ENCODE measurements at regions not wholly inside any gene's neighbourhood (a gene's known extent, or its start where the extent isn't known, plus 50 kb on each side); places are given as distances from the start of the nearest gene placed in this dataset.

DNA sequence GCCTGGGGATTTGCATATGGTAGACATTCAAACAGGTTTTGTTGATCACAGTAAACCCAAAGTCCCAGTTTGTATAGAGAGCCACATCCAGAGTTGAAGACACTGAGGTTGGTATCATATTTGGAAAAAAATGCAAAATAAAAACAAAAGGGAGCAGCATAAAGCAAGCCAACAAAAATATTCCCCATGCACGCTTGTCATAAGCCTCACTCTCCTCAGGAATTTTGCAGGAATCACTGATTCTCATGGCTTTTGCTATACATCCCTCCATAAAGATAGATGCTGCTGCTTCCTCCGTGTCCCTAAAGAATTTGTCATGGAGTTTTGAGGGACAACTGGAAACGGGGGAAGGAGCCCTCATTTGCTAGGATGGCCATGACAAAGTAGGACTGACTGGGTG, 108.8 kb upstream of the TCF4 start:
- TF ChIP-seq, protein P1, sequence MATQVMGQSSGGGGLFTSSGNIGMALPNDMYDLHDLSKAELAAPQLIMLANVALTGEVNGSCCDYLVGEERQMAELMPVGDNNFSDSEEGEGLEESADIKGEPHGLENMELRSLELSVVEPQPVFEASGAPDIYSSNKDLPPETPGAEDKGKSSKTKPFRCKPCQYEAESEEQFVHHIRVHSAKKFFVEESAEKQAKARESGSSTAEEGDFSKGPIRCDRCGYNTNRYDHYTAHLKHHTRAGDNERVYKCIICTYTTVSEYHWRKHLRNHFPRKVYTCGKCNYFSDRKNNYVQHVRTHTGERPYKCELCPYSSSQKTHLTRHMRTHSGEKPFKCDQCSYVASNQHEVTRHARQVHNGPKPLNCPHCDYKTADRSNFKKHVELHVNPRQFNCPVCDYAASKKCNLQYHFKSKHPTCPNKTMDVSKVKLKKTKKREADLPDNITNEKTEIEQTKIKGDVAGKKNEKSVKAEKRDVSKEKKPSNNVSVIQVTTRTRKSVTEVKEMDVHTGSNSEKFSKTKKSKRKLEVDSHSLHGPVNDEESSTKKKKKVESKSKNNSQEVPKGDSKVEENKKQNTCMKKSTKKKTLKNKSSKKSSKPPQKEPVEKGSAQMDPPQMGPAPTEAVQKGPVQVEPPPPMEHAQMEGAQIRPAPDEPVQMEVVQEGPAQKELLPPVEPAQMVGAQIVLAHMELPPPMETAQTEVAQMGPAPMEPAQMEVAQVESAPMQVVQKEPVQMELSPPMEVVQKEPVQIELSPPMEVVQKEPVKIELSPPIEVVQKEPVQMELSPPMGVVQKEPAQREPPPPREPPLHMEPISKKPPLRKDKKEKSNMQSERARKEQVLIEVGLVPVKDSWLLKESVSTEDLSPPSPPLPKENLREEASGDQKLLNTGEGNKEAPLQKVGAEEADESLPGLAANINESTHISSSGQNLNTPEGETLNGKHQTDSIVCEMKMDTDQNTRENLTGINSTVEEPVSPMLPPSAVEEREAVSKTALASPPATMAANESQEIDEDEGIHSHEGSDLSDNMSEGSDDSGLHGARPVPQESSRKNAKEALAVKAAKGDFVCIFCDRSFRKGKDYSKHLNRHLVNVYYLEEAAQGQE (IDR thresholded peaks at IDR 0.05; ENCODE audit: insufficient read depth in 1 of 2, low read depth in 2 of 2, low read length in 2 of 2) = no peak
- TF ChIP-seq POLR2AphosphoS5 (IDR thresholded peaks at IDR 0.05; ENCODE audit: low read depth, low read length) = no peak
- TF ChIP-seq TAF1 (IDR thresholded peaks at IDR 0.05; ENCODE audit: borderline replicate concordance, insufficient read depth, low read length) = no peak
- TF ChIP-seq SIN3A (IDR thresholded peaks at IDR 0.05; ENCODE audit: borderline replicate concordance, insufficient read depth, low read length) = no peak
- TF ChIP-seq FOXP2 (optimal IDR thresholded peaks at IDR 0.05; ENCODE audit: borderline replicate concordance, extremely low read depth, extremely low read length, insufficient read depth) = no peak

DNA sequence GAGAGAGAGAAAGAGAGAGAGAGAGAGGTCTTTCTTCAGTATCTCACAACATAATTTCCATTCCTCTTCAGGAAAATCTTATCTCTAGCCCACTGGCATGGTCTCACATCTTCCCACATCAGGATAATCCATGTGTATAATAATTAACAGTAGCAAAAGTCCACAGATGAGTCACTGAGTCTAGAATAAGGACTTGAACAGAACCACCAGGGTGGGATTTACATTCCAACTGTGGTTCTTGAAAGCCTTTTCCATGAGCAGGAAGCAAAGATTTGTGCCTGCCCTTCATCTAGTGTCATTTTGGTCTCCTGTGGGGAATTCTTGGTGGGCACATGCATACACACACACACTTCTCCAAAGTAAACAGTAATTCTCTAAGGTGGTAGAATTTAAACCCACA, 107.1 kb upstream of the TCF4 start:
- TF ChIP-seq, protein P1 (IDR thresholded peaks at IDR 0.05; ENCODE audit: insufficient read depth in 1 of 2, low read depth in 2 of 2, low read length in 2 of 2) = no peak
- TF ChIP-seq SIN3A (IDR thresholded peaks at IDR 0.05; ENCODE audit: borderline replicate concordance, insufficient read depth, low read length) (no peak), POLR2AphosphoS5 (IDR thresholded peaks at IDR 0.05; ENCODE audit: low read depth, low read length) (no peak), TAF1 (IDR thresholded peaks at IDR 0.05; ENCODE audit: borderline replicate concordance, insufficient read depth, low read length) (no peak), FOXP2 (optimal IDR thresholded peaks at IDR 0.05; ENCODE audit: borderline replicate concordance, extremely low read depth, extremely low read length, insufficient read depth) (no peak)

DNA sequence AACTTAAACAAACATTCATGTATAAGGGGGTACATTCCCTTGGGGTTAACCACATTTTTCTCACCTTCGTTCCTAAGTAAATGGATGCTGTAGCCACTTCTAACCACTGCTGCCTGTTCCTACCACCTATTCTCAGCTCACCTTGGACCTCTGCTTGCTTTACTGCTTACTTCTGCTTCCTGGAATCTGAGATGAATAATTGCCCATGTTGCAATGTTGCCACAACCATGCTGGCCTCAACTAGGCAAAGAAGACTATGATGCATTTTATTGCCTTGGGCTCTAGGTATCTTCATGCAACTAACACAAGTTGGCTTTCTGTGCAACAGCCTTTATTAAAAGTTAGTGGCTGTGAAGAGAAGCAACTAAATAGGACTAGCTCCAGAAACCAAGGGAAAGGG, 106.3 kb upstream of the TCF4 start:
- TF ChIP-seq POLR2AphosphoS5 (IDR thresholded peaks at IDR 0.05; ENCODE audit: low read depth, low read length) (no peak), FOXP2 (optimal IDR thresholded peaks at IDR 0.05; ENCODE audit: borderline replicate concordance, extremely low read depth, extremely low read length, insufficient read depth) (no peak), SIN3A (IDR thresholded peaks at IDR 0.05; ENCODE audit: borderline replicate concordance, insufficient read depth, low read length) (no peak), TAF1 (IDR thresholded peaks at IDR 0.05; ENCODE audit: borderline replicate concordance, insufficient read depth, low read length) (no peak)
- TF ChIP-seq, protein P1 (IDR thresholded peaks at IDR 0.05; ENCODE audit: insufficient read depth in 1 of 2, low read depth in 2 of 2, low read length in 2 of 2) = no peak

DNA sequence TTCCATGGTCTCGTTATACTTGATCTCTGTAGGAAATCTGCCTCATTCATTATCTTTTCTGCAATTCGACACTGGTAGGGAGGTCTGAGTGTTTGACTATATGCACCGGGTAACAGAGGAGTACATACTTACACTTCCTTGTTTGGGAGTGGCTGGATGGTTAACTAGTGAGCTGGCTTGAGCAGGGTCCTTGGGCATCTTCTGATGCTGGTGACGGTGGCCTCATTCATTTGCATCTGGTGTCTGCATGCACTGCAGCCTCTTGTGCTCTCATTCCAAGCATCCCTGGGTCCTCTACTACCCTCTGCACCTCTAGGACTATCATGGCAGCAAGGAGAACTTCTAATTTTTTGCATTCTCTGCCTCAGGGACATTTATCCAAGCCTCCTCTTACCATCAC, 100.0 kb upstream of the TCF4 start:
- TF ChIP-seq TAF1 (IDR thresholded peaks at IDR 0.05; ENCODE audit: borderline replicate concordance, insufficient read depth, low read length) (no peak), POLR2AphosphoS5 (IDR thresholded peaks at IDR 0.05; ENCODE audit: low read depth, low read length) (no peak), FOXP2 (optimal IDR thresholded peaks at IDR 0.05; ENCODE audit: borderline replicate concordance, extremely low read depth, extremely low read length, insufficient read depth) (no peak), SIN3A (IDR thresholded peaks at IDR 0.05; ENCODE audit: borderline replicate concordance, insufficient read depth, low read length) (no peak)
- TF ChIP-seq, protein P1 (IDR thresholded peaks at IDR 0.05; ENCODE audit: insufficient read depth in 1 of 2, low read depth in 2 of 2, low read length in 2 of 2) = no peak

DNA sequence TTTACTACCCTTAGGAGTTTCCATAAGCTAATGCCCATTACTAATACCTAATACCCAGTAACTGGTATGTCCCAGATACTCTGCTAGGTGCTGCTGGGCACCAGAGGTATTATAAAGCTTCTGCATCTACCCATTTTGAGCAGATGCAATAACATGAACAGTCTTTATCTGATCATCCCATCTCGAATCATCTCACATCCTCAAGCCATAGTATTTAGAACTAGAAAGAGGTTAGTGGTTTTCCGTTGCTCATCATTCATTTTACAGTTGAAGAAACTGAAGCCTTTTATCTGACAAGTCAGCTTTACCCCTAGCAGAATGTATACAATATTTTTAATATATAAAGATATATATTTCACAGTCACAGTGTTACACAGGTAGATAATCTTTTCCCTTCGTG, 99.1 kb upstream of the TCF4 start:
- TF ChIP-seq SIN3A (IDR thresholded peaks at IDR 0.05; ENCODE audit: borderline replicate concordance, insufficient read depth, low read length) (no peak), POLR2AphosphoS5 (IDR thresholded peaks at IDR 0.05; ENCODE audit: low read depth, low read length) (no peak), FOXP2 (optimal IDR thresholded peaks at IDR 0.05; ENCODE audit: borderline replicate concordance, extremely low read depth, extremely low read length, insufficient read depth) (no peak), TAF1 (IDR thresholded peaks at IDR 0.05; ENCODE audit: borderline replicate concordance, insufficient read depth, low read length) (no peak)
- TF ChIP-seq, protein P1 (IDR thresholded peaks at IDR 0.05; ENCODE audit: insufficient read depth in 1 of 2, low read depth in 2 of 2, low read length in 2 of 2) = no peak

Measured in PFSK-1 (cell line).